Esophagus muscularis mucosa (tissue), 4 donors: ENCODE measurements at regions not wholly inside any gene's neighbourhood (a gene's known extent, or its start where the extent isn't known, plus 50 kb on each side); places are given as distances from the start of the nearest gene placed in this dataset.

Experiments used
- CTCF ChIP-seq, 3 experiments: fragments of 200-600 bp in 2 of 3; fragments of 450-650 bp in 1 of 3; sonication (generic) in 2 of 3; IDR thresholded peaks; one replicate each; pipeline ENCODE4 v1.5.1; 2017 to 2019; ENCODE audit warnings: antibody characterized with exemption in 3 of 3, mild to moderate bottlenecking in 2 of 3, moderate library complexity in 1 of 3
- EP300 ChIP-seq: sonication (generic); formaldehyde crosslinking; IDR thresholded peaks from one replicate; pipeline ENCODE4 v1.6.1; 2017; ENCODE audit warnings: antibody characterized with exemption
- POLR2A ChIP-seq: fragments of 450-650 bp; IDR thresholded peaks from one replicate; pipeline ENCODE4 v1.6.1; 2017; ENCODE audit warnings: antibody characterized with exemption, moderate library complexity, mild to moderate bottlenecking, low read depth
- POLR2AphosphoS5 ChIP-seq, 2 donors: sonication (generic); formaldehyde crosslinking; IDR thresholded peaks; one replicate each; pipeline ENCODE4 v1.6.1; 2017; ENCODE audit warnings: antibody characterized with exemption in 2 of 2

GRCh38 chr5:99045871-99046270 lies 117.1 kb upstream of the CHD1 start:
- TF ChIP-seq EP300, result no peak
- no peak for TF ChIP-seq CTCF (IDR thresholded peaks at IDR 0.05)
- TF ChIP-seq POLR2A, result no peak
- TF ChIP-seq POLR2AphosphoS5 (IDR thresholded peaks at IDR 0.05), result no peak
